Upper lobe of left lung (tissue), 4 donors: ENCODE measurements at regions not wholly inside any gene's neighbourhood (a gene's known extent, or its start where the extent isn't known, plus 50 kb on each side); places are given as distances from the start of the nearest gene placed in this dataset.

Source experiments
- CTCF ChIP-seq, 6 experiments: fragments of 450-650 bp in 4 of 6; fragments of 200-600 bp in 2 of 6; sonication (generic) in 2 of 6; IDR thresholded peaks; one replicate each; pipeline ENCODE4 v1.5.1; 2016 to 2019; ENCODE audit warnings: antibody characterized with exemption in 6 of 6
- EP300 ChIP-seq, 4 donors: sonication (generic); formaldehyde crosslinking; IDR thresholded peaks; one replicate each; pipeline ENCODE4 v1.5.1; 2017; ENCODE audit warnings: antibody characterized with exemption in 4 of 4, control low read depth in 2 of 4
- POLR2A ChIP-seq, 4 donors: fragments of 450-650 bp; IDR thresholded peaks; one replicate each; pipeline ENCODE4 v1.5.1; 2016 to 2017; ENCODE audit warnings: antibody characterized with exemption in 4 of 4, mild to moderate bottlenecking in 2 of 4
- POLR2AphosphoS5 ChIP-seq, 2 donors: sonication (generic); formaldehyde crosslinking; IDR thresholded peaks; one replicate each; pipeline ENCODE4 v1.5.1; 2017; ENCODE audit warnings: antibody characterized with exemption in 2 of 2

- no peak for TF ChIP-seq POLR2A (IDR thresholded peaks at IDR 0.05)
- TF ChIP-seq CTCF (IDR thresholded peaks at IDR 0.05) = no peak
- no peak for TF ChIP-seq EP300 (IDR thresholded peaks at IDR 0.05)
- TF ChIP-seq POLR2AphosphoS5 (IDR thresholded peaks at IDR 0.05) = no peak
These were observed 65.6 kb upstream of the SEC61G start for GRCh38 chr7:54824655-54825054.
